Progenitor cell of endocrine pancreas (in vitro differentiated cells): ENCODE measurements at regions not wholly inside any gene's neighbourhood (a gene's known extent, or its start where the extent isn't known, plus 50 kb on each side); places are given as distances from the start of the nearest gene placed in this dataset.

Experiments
- DNase-seq: peaks from one replicate; pipeline ENCODE4 v3.0.0; 2021; ENCODE audit warnings: low spot score; ENCODE audit not compliant: unreplicated experiment
- H3K27ac Mint-ChIP-seq: 2 replicates; pipeline ENCODE4 v1.8.0; 2021; ENCODE audit warnings: mild to moderate bottlenecking, moderate library complexity, mixed read lengths
- H3K27me3 Mint-ChIP-seq: 2 replicates; pipeline ENCODE4 v1.8.0; 2021; ENCODE audit warnings: mixed read lengths
- H3K36me3 Mint-ChIP-seq: 2 replicates; pipeline ENCODE4 v1.8.0; 2022; ENCODE audit warnings: mixed read lengths; ENCODE audit not compliant: insufficient read depth
- H3K4me1 Mint-ChIP-seq: 2 replicates; pipeline ENCODE4 v1.8.0; 2021; ENCODE audit warnings: low read depth, mixed read lengths
- H3K4me3 Mint-ChIP-seq: 2 replicates; pipeline ENCODE4 v1.8.0; 2021; ENCODE audit warnings: low read depth, mild to moderate bottlenecking, moderate library complexity, mixed read lengths
- H3K9me3 Mint-ChIP-seq: 2 replicates; pipeline ENCODE4 v1.8.0; 2021; ENCODE audit warnings: low read depth, mixed read lengths
- CTCF ChIP-seq: fragments of 200-600 bp; sonication (generic); IDR thresholded peaks from one replicate; pipeline ENCODE4 v1.5.0; 2021; ENCODE audit warnings: antibody characterized with exemption, mild to moderate bottlenecking; ENCODE audit not compliant: unreplicated experiment

DNA sequence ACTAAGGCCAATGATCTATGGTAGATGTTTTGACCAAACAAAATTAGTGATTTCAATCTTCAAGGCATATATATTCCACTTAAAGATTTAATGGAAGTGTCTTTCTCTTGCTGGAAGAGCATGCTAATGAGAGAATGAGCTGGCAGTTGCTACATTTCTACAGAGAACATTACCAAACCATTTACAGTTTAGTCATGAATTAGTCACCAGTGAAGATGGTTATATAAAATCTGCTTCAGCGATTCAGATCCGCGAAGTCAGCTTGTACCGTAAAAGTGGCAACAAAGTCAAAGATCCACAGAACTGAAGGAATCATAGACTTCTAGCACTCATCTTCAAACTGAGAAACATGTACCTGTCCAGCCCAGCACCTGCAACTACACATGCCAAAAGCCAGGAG lies 156.3 kb downstream of the SLITRK5 start:
- DNase-seq = no peak
- H3K36me3 Mint-ChIP-seq = no peaks in the 10 kb centered on the region
- H3K27ac Mint-ChIP-seq = no peak overlapping the region
- TF ChIP-seq CTCF = no peak
- no peaks in the 10 kb centered on the region for H3K9me3 Mint-ChIP-seq
- no peaks in the 10 kb centered on the region for H3K4me1 Mint-ChIP-seq
- H3K4me3 Mint-ChIP-seq = no peak overlapping the region
- H3K27me3 Mint-ChIP-seq = no peaks in the 10 kb centered on the region

GRCh38 chr13:87837522-87837921 lies 166.4 kb downstream of the SLITRK5 start:
- Mint-ChIP-seq H3K27me3 (no peaks in the 10 kb centered on the region), H3K27ac (no peak overlapping the region), H3K4me3 (no peak overlapping the region), H3K4me1 (no peaks in the 10 kb centered on the region), H3K36me3 (no peaks in the 10 kb centered on the region), H3K9me3 (no peaks in the 10 kb centered on the region)
- DNase-seq = no peak
- no peak for TF ChIP-seq CTCF

DNA sequence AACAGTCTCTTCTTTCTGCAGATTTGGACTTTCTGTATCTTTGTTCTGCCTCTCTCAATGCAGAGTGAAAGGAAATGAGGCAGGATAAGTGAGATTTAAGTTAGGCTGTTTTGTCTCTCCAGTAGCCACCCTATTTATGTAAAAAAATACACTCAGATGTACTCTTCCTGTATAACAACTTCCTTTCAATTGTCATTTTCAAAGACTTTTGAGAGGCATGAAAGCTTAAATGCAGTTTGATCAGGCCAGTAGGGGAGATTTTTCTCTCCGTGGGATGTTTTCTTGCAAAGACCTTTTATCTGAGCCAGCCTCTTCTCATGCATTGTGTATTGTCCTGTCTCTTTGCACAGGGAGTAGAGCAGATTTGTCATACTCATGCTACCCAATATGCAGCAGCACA lies 166.8 kb downstream of the SLITRK5 start:
- Mint-ChIP-seq H3K4me3 (no peak overlapping the region), H3K27ac (no peak overlapping the region), H3K4me1 (no peaks in the 10 kb centered on the region), H3K27me3 (no peaks in the 10 kb centered on the region), H3K9me3 (no peaks in the 10 kb centered on the region), H3K36me3 (no peaks in the 10 kb centered on the region)
- no peak for TF ChIP-seq CTCF
- no peak for DNase-seq

DNA sequence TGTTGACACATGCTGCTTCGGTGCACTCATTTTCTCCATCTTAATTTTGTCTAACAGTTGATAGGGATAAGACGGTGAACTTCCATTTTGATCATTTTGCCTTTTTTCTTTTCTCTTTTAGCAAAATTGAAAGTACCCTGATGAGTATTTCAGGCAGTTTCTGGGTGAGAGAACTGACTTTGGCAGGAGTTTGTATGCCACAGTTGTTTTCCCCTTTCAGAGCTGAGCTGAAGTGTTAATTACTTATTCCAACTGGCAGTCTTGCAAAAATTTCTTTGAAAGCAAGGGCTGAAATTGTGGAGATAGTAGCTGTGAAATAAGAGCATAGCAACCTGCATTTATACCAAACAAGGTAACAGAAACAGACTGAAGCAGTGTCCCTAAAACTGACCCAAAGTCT lies 180.2 kb downstream of the SLITRK5 start:
- no peaks in the 10 kb centered on the region for H3K9me3 Mint-ChIP-seq
- TF ChIP-seq CTCF = no peak
- no peaks in the 10 kb centered on the region for H3K36me3 Mint-ChIP-seq
- H3K4me1 Mint-ChIP-seq = no peaks in the 10 kb centered on the region
- H3K27me3 Mint-ChIP-seq = no peaks in the 10 kb centered on the region
- H3K27ac Mint-ChIP-seq = no peak overlapping the region
- no peak overlapping the region for H3K4me3 Mint-ChIP-seq
- no peak for DNase-seq

- no peak for TF ChIP-seq CTCF
- DNase-seq = no peak
- Mint-ChIP-seq H3K27ac (no peak overlapping the region), H3K27me3 (no peaks in the 10 kb centered on the region), H3K4me3 (no peak overlapping the region), H3K9me3 (no peaks in the 10 kb centered on the region), H3K4me1 (no peaks in the 10 kb centered on the region), H3K36me3 (no peaks in the 10 kb centered on the region)
Measured at GRCh38 chr13:87855553-87855952, 184.4 kb downstream of the SLITRK5 start.
